NCI-H69 (cell line): ENCODE measurements at regions not wholly inside any gene's neighbourhood (a gene's known extent, or its start where the extent isn't known, plus 50 kb on each side); places are given as distances from the start of the nearest gene placed in this dataset.

ENCODE experiments used
- DNase-seq: peaks from one replicate; lab custom pipeline; 2025; lab: John Stamatoyannopoulos, UW

DNA sequence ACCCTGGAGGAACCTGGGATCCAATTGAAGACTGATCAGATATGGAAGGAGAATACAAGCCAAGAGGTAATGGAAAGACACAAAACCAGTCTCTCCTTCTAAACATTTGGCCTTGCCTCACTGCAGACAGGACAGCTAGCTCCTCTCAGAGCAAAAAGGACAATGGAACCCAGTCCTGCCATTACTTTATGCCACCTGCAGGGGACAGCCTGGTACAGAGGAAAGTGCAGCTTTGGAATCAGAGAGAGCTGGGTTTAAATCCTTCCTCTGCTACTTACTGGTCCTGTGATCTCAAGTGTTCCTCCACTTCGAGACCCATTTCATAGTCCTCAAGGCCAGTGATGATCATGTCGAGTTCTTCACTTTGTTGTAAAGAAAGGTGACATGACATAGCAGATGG lies 159.4 kb upstream of the SMAD3 start:
- DNase-seq = peak; percentile 30

DNA sequence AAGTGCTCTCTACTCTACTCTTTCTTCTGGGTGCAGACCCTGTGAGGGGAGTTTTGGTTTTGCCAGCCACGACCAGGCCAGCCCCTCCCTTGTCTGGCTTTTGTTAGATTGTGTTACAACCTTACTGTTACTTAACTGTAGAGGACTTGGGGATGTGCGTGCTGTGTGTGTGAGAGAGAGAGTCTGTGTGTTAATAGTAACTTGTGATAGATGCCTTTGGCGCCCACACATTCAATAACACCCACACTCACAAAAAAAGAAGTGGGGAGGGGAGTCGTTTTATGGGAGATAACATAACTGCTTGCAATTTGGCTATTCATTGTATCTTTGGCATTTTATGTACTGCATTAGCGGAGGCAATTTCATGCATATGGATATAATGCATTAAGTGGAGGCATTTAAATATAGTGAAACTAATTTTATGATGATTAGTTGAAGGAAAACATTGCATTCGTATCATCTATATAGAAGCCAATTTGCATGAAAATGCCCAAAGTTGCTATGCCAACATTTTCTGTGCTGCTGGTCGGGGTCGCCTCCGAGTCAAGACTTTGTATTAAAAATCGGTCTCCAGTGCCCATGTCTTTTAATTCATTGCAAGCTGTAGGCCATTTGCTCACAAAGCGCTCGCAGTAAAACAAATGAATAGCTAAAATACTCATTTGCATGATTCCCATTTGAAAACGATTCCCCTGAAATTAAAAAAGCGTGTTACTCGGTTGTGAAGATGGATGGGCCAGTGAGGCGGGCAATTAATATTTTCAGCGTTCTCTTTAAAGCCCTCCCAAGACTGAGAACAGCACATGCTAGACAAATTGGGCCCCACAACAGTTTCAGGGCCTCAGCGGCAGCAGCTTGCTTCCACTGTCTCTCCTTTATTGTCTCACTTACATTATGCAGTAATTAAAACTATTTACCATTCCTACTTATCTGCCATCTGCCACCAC lies 158.5 kb upstream of the SMAD3 start:
- peak; percentile 69 for DNase-seq

DNA sequence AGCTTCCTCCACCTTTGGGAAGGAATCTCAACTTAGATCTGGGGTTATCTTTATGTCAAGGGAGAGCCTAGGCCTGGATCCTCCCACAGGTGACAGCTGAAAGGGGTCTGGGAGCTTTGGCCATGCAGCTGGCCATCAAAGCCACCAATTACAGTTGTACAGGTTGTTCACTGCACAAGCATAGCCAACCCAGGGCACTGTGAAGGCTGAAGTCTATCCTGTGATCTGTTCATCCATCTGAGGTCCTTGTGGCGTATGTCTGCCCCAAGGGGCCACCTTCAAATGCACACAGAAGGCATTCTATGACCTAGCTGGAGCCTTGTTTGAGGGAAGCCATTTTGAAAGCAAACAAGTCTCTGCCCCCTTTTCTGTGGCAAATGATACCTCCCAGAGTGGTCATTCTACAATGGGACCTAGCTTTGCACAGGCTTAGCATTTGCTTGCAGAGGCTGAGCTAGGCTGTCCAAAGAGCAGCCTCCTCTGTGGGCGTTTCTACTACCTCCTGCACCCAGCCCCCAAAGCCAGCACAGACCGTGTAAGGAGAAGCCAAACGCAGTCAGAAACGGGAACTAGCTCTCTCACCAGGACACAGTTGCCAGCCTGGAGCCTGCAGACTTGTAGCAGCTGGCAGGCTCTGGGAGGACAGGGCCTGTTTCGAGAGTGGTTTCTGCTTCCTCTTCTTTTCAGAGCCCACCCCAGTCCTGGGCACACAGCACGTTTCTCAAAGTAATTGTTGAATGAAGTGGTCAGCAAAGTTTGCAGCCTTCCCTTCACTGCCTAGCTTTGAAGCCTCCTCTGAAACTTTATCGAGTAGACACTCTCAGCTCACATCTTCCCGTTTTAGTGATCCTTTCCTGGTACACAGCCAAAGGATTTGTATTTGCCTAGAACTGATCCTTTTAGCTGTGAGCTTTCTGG lies 157.3 kb upstream of the SMAD3 start:
- peak; percentile 56 for DNase-seq

DNA sequence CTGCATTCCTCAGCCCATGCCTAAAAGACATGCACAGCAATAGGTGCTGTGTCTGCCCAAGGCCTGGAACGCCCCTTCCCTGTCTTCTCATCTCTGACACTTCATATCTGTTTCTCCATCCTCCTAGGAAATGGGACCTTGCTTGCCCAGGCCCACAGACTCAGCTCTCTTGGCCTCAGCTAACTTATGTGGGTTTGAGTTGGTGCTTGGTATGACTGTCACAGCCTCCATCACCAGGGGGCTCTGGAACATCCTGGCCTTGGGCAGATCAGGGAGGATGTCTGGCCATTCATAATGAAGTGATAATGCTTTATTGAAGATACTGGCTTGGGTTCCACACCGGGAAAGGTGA lies 156.7 kb upstream of the SMAD3 start:
- DNase-seq = no peak

DNA sequence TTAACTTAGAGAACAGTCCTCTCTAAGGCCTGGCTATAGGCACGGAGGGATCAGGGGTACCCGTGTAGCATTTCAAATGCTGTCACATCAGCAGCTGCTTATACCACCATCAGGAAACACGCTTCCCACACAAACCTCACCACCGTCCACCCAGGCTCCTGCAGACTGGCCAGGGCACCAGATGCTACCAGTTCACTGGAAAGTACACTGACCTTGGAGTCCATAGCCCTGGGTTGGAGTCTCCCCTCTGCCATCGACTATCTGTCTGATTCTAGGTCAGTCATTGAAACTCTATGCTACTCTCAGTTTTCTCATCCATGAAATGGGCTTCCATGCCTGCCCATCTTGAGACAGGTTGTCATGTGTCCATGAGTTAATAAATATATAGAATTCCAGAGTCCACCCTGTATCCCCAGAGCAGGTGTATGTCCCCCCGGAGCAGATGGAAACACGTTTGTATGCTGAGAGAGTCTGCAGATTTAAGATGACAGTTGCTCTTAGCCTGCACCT lies 156.0 kb upstream of the SMAD3 start:
- DNase-seq = no peak

DNA sequence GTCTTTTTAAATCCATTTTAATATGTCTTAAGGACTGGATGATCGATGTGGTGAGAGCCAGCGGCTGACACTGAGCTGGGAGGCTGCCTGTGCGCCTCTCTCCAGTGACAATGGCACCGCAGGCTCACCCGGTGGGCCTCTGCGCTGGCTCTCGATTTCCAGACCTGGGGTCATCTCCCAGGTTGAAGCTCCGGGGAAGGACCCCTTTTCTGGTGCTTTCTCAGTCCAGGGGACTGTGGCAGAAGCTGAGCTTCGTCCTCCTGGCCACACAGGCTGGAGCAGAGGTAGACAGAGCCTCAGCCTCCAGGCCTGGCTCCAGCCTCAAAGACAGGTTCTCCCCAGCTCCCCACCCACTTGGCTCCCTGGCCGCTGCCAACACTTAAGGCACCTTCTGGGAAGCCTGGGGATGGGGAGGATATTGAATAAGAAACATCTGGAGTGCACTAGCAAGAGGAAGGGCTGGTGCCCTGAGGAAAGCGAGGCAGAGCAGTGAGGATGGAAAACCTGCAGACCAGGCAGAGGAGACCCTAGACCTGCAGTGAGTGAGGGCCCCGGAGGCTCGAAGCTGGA lies 154.2 kb upstream of the SMAD3 start:
- no peak for DNase-seq

DNA sequence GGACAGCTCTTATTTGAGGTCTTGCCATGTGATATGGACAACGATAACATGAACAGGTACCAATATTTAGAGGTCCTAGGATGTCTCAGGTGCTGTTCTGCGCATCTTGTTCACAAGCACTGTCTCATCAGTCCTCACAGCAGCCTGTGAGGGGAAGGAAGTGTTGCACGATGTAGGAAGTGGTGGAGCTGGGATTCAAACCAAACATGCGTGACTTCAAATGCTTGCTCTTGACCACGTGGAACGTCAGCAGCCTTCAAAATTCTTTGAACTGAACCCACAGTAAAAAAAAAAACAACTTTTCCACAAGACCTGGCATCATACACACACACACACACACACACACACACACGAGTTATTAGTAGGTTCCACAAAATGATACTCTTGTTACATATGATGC lies 153.4 kb upstream of the SMAD3 start:
- no peak for DNase-seq

DNA sequence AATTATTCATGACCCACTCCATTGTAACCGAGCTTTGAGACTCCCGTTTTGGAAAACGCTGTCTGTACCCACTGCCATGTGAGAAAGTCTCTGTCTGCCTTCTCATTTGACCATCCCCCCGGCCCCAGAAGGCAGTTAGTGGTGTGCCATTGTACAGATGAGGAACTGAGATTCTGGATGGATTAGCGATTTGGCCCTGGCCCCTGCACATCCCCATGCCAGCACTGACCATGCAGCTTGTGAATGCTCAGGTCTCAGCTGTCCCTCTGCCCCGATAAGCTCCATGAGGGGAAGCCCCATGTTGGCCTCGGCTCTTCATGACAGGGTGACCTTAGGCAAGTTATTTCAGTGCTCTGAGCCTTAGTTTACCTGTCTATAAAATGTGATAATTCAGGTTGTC lies 153.0 kb upstream of the SMAD3 start:
- DNase-seq = no peak

DNA sequence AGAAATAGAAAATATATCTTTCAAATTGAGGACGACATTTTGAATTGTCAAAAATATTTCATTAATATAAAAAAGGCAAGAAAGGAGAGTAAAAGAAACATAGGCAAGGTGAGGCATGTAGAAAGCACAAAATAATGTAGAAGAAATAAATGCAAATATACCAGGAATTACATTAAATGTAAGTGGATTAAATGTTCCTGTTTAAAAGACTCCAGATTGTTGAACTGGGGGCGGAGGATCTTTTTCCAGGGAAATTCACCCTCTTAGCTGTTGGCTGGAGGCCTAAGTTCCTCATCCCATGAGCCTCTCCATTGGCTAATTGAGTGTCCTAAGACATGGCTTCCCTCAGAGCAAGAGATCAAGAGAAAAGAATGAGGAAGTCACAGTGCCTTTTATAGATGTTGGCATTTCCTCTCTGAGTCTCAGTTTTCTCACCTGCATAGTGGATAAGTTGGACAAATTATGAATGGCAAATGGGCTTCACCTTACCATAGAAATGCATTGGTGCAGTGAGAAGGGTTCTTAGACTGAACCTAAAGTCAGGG lies 147.4 kb upstream of the SMAD3 start:
- no peak for DNase-seq

DNA sequence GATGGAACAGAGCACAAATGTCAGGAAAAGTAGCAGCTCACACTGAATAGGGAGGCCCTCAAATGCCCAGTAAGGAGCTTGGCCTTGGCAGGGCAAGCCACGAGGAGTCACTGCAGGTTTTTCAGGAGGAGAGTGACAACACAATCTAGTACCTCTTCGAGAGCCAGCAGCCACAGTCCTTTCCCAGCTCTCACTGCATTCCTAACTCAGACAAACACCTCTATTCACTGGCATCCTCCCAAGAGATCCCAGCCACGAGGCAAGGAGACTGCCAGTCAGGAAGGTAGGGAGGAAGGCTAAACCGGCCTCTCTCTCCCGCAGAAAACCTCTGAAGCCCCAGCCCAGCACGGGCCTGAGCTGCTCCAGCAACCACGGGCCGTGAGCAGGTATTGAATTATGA lies 146.0 kb upstream of the SMAD3 start:
- DNase-seq = peak; percentile 42

DNA sequence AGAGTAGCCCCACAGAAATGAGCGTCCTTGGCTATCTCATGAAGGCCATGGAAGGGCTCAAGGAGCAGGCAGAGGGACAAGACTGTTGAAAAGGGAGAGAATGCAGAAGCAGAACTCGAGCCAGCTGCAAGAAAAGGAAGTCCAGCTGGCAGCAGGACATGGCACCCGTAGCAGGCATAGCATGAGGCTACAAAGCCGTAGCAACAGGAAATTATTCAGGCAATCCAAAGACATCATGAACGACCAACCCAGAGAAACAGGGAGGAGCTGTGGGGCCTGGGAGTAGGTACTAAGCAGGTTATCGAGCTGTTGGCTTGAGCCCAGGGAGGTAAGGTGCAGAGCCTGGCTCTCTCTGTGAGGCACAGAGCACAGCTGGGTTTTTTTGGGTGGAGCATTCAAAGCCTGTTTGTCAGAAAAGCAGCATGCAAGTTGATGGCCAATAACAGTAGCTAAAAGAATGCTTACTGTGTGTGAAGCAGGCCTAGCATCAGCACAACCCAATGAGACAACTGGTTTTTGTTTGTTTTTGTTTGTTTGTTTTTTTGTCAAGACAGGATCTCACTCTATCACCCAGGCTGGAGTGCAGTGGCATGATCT lies 144.0 kb upstream of the SMAD3 start:
- no peak for DNase-seq

DNA sequence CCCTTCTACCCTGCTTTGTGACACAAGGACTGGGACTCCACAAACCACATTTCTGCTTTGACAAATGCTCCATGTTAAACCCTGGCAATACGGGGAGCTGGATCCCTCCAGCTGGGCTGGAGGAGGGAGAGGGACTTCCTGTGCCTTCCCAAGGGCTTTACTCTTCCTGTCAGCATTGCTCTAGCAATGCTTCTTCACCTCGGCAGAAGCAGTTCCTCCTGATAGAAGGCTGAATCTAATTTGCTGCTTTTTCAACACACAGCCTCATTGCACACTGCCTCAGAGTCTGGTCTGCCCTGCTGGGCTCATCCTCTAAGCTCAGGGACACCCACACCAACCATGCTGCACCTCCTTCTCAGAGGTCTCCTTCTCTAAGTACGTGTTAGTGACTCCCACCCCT lies 142.8 kb upstream of the SMAD3 start:
- no peak for DNase-seq

DNA sequence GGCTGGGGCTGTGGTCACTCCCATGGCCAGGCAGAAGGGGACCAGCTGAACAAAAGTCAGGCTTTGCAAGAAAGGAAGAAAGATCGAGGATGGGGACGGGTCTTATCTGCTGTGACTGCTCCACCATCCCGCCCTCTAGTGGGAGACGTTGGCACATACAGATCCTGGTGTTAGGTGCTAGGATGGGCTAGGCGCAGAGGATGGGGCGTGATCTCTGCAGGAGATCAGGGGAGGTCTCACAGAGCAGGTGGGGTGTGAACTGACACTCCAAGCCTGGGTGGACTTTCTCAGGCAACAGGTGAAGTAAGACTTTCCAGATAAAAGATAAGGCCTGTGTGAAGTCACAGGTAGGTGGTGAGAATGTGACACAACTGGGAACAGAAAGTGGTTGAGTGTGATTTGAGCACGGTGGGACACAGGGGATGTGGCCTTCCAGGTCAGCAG lies 141.9 kb upstream of the SMAD3 start:
- DNase-seq = peak; percentile 59

DNA sequence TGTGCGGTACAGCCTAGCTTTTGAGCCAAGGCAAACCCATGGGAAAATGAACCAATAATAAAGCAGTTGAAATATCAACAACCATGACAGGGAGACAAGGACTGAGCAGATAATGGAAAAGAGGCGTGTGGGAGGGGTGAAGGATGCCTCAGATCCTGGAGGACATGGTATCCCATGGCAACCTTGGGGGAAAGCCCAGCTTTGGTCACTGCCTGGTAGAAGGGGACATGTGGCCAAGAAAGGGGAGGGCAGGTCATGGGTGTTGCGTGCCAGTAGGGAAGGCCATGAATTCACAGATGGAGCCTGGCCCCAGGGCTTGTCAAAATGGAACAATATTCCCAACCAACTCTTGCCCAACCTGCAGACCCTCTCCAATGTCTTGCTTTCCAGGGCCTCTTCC lies 140.5 kb upstream of the SMAD3 start:
- no peak for DNase-seq

DNA sequence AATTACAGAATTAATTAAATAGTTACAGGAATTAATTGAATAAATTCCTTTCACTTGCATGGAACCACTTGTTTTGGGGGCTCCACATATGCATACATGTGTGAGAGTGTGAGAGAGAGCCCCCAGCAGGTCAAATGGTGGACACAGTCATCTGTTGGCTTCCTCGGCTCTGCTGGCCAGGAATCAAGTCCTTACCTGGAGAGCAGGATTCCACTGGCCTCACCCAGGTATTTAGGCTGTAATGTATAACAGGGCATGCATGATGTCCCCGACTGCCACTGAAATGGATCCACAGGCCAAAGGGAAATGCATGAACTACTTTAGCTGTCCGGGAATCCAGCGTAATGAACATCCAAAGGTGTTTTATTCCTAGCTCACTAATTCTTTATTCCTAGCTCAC lies 139.7 kb upstream of the SMAD3 start:
- DNase-seq = no peak

DNA sequence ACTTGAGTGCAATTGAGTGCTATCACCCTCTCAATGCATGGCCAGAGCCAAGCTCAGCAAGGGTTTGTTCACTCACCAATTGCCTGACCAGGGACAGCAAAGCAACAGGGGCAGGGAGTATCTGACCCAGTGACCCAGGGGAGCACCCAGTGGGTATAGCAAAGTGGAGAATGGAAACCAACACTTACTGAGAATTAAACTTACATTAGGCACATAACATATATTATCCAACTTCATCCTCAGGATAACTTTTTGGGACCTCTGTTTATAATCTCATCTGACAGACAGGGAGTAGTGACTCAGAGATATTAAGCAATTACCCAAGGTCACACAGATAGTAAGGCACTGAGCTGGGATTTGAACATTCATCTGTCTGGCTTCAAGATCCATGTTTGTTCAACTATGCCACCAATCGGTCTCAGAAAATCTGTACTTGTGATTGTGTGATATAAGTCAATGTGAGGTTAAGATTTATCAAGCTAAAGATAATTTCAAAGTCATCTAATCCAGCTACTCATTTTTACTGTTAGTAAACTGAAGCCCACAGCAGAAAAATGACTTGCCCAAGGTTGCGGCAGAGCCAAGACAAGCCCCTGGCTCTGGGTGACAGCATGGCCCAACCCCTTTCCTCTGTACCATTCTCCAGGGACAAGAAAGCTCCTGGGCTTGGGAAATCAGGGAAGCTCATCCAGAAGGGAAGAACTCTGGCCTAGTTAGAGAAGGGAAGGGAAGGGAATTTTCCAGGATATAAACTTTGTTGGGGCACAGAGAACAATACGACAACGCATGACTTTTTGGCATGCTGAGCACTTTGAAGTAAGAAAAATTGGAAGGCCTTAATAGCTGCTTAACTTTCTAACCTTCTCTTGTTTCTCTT lies 138.0 kb upstream of the SMAD3 start:
- no peak for DNase-seq

DNA sequence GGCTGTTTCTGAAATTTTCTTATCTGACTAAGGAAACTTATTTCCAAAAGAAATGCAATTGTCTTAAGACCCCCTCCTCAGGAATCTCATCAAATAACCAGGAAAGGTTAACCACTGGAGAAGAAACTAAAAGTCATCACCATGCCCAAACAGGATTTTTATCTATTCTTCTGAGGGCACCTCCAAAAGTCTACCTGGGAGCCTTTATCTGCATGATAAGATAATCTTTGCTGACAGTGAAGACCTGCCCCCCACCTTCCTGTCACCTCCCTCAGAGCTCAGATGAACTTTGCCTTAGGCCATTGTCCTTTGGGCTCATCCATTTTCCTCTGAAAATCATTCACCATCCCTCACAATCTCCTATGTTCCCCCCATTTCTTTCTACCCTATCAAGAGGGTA lies 137.3 kb upstream of the SMAD3 start:
- no peak for DNase-seq

DNA sequence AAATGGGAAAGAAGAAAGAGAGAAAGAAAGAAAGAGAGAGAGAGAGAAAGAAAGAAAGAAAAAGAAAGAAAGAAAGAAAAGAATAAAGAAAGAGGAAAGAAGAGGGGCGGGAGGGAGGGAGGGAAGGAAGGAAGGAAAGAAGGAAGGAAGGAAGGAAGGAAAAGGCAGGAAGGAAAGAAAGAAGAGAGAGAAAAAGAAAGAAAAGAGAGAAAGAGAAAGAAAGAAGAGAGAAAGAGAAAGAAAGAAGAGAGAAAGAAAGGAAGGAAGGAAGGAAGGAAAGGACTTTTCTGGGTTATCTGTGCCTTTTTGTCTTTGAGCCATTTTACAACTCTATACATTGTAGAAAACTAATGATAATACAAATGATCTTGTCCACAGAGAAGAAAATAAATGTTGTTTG lies 136.6 kb upstream of the SMAD3 start:
- DNase-seq = no peak

DNA sequence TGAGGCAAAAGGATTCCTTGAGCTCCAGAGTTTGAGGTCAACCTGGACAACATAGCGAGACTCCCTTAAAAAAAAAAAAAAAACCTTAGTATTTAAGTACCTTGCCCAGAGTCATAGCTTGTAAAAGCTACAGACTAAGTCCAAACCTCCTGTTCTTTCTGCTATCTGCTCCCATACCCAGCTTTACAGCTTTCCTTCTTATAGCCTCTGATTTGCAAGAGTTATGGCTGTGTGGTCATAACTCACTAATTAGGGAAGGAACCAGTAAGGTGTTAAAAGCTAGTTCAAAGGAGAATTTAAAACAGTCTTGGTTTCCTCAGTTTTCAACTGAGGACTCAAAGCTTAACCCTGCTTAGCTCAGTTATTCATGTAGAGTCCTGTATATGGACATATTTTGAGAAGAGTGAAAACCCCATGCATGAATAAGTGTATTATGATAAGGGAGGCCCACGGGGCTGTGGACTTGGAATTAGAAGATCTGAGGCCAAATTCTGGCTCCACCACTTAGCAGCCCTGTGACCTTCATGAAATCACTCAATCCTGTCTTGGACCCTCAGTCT lies 135.5 kb upstream of the SMAD3 start:
- DNase-seq = no peak
